ENCODE measurements at regions not wholly inside any gene's neighbourhood (a gene's known extent, or its start where the extent isn't known, plus 50 kb on each side); places are given as distances from the start of the nearest gene placed in this dataset.

DNA sequence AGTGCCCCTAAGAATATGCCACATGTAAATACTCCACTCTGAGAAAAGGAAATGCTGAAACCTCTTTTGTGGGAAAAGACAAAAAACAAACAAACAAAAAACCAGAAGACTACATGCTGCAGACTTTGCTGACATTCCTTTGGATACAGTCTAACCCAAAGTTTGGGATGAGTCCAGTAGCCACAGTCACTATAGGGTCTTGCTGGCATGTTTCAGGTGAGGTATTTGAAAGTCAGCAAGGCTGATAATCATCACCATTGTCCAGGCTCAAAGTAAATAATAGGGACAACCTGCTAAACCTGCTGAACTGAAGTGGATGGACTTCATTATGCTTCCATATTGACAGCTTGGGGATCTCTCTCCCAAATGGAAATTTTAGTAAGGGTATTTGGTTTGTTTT is 1087.0 kb upstream of the LRRTM3 start:
- Histone ChIP-seq H3K79me2 (ENCODE audit: low read length) (no peaks in the 10 kb centered on the region), H3K27ac (ENCODE audit: low read length) (no peak overlapping the region), H3K27me3 (replicated peaks; ENCODE audit: insufficient read depth, low read length) (no peaks in the 10 kb centered on the region), H3F3A (ENCODE audit: insufficient read depth, low read length) (no peaks in the 10 kb centered on the region), H3K4me3 (ENCODE audit: low read length) (no peak overlapping the region), H3K9me3 (replicated peaks; ENCODE audit: insufficient read depth, low read length) (no peaks in the 10 kb centered on the region), H3K36me3 (replicated peaks; ENCODE audit: insufficient read depth, low read length) (no peaks in the 10 kb centered on the region), H2AFZ (ENCODE audit: low read length) (no peak overlapping the region), H3K4me2 (ENCODE audit: low read depth, low read length) (no peak overlapping the region), H4K20me1 (ENCODE audit: insufficient read depth, low read length) (no peaks in the 10 kb centered on the region), H3K9me2 (replicated peaks; ENCODE audit: insufficient read depth, low read length) (no peaks in the 10 kb centered on the region), H3K9ac (ENCODE audit: low read length) (no peak overlapping the region), H3K4me1 (ENCODE audit: low read length) (no peaks in the 10 kb centered on the region)
- TF ChIP-seq EZH2phosphoT487 (IDR thresholded peaks at IDR 0.05; ENCODE audit: low read length), result no peak
- TF ChIP-seq EZH2 (optimal IDR thresholded peaks at IDR 0.05; ENCODE audit: low read depth, low read length), result no peak
- TF ChIP-seq, protein P1, sequence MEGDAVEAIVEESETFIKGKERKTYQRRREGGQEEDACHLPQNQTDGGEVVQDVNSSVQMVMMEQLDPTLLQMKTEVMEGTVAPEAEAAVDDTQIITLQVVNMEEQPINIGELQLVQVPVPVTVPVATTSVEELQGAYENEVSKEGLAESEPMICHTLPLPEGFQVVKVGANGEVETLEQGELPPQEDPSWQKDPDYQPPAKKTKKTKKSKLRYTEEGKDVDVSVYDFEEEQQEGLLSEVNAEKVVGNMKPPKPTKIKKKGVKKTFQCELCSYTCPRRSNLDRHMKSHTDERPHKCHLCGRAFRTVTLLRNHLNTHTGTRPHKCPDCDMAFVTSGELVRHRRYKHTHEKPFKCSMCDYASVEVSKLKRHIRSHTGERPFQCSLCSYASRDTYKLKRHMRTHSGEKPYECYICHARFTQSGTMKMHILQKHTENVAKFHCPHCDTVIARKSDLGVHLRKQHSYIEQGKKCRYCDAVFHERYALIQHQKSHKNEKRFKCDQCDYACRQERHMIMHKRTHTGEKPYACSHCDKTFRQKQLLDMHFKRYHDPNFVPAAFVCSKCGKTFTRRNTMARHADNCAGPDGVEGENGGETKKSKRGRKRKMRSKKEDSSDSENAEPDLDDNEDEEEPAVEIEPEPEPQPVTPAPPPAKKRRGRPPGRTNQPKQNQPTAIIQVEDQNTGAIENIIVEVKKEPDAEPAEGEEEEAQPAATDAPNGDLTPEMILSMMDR (IDR thresholded peaks at IDR 0.05; ENCODE audit: low read length), result no peak
- DNase-seq, result no peak

DNA sequence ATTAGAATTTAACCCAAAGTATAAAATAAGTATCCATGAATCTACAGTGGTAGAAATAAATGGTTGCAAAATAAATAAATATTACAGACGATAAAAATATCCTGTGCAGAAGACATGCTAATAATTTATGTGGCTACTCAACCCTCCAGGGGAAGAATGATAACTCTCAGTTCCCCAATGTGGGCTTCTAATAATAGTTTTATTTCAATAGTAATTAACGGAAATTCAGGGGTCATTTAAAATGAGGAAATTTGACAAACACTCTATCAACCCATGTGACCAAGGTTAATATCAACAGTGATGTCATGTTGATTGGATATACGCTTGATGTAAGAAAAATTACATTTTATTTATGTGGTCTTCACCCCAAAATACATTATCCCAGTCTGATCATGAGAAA is 1082.6 kb upstream of the LRRTM3 start:
- H2AFZ ChIP-seq (ENCODE audit: low read length), result no peak overlapping the region
- H3K27me3 ChIP-seq (replicated peaks; ENCODE audit: insufficient read depth, low read length), result no peaks in the 10 kb centered on the region
- no peak overlapping the region for H3K4me2 ChIP-seq (ENCODE audit: low read depth, low read length)
- no peaks in the 10 kb centered on the region for H3K9me2 ChIP-seq (replicated peaks; ENCODE audit: insufficient read depth, low read length)
- no peak for DNase-seq
- no peak overlapping the region for H3K4me3 ChIP-seq (ENCODE audit: low read length)
- H3K4me1 ChIP-seq (ENCODE audit: low read length), result no peaks in the 10 kb centered on the region
- no peak overlapping the region for H3K9ac ChIP-seq (ENCODE audit: low read length)
- no peaks in the 10 kb centered on the region for H4K20me1 ChIP-seq (ENCODE audit: insufficient read depth, low read length)
- H3K9me3 ChIP-seq (replicated peaks; ENCODE audit: insufficient read depth, low read length), result no peaks in the 10 kb centered on the region
- TF ChIP-seq, protein P1 (IDR thresholded peaks at IDR 0.05; ENCODE audit: low read length), result no peak
- TF ChIP-seq EZH2phosphoT487 (IDR thresholded peaks at IDR 0.05; ENCODE audit: low read length), result no peak
- TF ChIP-seq EZH2 (optimal IDR thresholded peaks at IDR 0.05; ENCODE audit: low read depth, low read length), result no peak
- no peak overlapping the region for H3K27ac ChIP-seq (ENCODE audit: low read length)
- no peaks in the 10 kb centered on the region for H3K79me2 ChIP-seq (ENCODE audit: low read length)
- no peaks in the 10 kb centered on the region for H3K36me3 ChIP-seq (replicated peaks; ENCODE audit: insufficient read depth, low read length)
- no peaks in the 10 kb centered on the region for H3F3A ChIP-seq (ENCODE audit: insufficient read depth, low read length)

DNA sequence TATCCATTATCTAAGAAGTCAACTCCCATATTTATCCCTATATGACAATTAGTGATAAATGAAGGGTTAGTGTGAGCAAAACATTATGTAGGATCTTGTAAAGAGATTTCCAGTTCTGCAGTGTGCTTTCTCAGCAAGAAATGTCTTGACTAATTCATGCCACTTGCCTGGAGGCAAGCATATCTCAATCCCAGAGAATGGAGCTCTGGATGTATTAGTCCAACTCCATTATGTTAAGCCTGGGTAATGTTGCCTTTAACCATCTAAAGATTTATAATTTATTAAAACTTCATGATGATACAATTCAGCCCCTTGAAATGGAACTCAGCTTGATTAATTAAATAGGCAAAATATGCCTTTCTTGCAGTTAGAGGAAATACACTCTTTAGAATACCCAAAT is 1079.9 kb upstream of the LRRTM3 start:
- H3K27ac ChIP-seq (ENCODE audit: low read length), result no peak overlapping the region
- H3K4me2 ChIP-seq (ENCODE audit: low read depth, low read length), result no peak overlapping the region
- TF ChIP-seq EZH2 (optimal IDR thresholded peaks at IDR 0.05; ENCODE audit: low read depth, low read length) (no peak), EZH2phosphoT487 (IDR thresholded peaks at IDR 0.05; ENCODE audit: low read length) (no peak)
- TF ChIP-seq, protein P1 (IDR thresholded peaks at IDR 0.05; ENCODE audit: low read length), result no peak
- H3K9me3 ChIP-seq (replicated peaks; ENCODE audit: insufficient read depth, low read length), result no peaks in the 10 kb centered on the region
- no peak overlapping the region for H3K9ac ChIP-seq (ENCODE audit: low read length)
- H3K9me2 ChIP-seq (replicated peaks; ENCODE audit: insufficient read depth, low read length), result no peaks in the 10 kb centered on the region
- H3K79me2 ChIP-seq (ENCODE audit: low read length), result no peaks in the 10 kb centered on the region
- H3K4me3 ChIP-seq (ENCODE audit: low read length), result no peak overlapping the region
- H3K36me3 ChIP-seq (replicated peaks; ENCODE audit: insufficient read depth, low read length), result no peaks in the 10 kb centered on the region
- DNase-seq, result no peak
- no peaks in the 10 kb centered on the region for H3F3A ChIP-seq (ENCODE audit: insufficient read depth, low read length)
- no peaks in the 10 kb centered on the region for H3K4me1 ChIP-seq (ENCODE audit: low read length)
- H3K27me3 ChIP-seq (replicated peaks; ENCODE audit: insufficient read depth, low read length), result no peaks in the 10 kb centered on the region
- H2AFZ ChIP-seq (ENCODE audit: low read length), result no peak overlapping the region
- no peaks in the 10 kb centered on the region for H4K20me1 ChIP-seq (ENCODE audit: insufficient read depth, low read length)

Data from MM.1S (cell line).